Cerebellar cortex (tissue), 1 donor: ENCODE measurements at regions not wholly inside any gene's neighbourhood (a gene's known extent, or its start where the extent isn't known, plus 50 kb on each side); places are given as distances from the start of the nearest gene placed in this dataset.
"Not testable (repeated sequence)": the region's sequence is repeated elsewhere in the genome, so short reads cannot be mapped to it uniquely, and the experiment has no call there.

ENCODE experiments used
- DNase-seq: peaks from one replicate; pipeline ENCODE4 v3.0.0-alpha.2; 2015; ENCODE audit warnings: low spot score

DNA sequence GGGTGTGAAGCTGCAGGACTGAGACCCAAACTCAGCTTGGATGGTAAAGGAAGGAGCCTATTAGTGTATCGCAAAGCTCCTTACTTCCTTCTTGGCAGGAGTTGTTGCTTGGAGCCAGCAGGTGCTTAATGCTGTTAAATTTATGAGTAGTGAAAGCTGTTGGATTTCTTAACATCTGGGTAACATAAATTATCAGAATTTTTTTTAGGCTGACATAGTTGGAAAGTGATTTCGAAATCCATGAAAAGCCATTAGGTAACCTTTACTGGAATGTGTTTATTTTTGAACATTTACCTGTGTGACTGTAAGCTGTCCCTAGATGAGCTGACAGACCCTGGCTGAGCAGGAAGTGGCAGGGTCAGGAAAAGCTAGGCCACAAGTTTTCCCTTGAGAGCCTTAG lies 470.4 kb upstream of the SLC35B3 start:
- DNase-seq = no peak

DNA sequence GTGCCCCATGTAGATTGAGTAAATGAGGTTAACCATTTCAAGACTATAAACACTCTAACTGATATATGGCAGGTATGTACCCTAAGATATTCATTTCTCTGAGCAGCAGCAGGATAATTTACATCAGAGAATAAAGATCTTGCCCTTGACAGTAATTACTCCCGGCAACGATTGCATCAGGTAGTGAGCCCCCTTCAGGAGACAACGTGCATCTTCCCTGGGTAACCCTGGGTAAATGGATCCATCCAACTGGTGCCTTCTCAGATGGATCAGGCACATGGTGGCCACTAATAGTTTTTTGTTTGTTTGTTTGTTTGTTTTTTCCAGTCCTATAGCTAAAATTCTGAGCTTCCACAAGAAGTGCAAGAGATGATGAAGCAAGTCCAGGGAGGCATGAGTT lies 469.4 kb upstream of the SLC35B3 start:
- DNase-seq = no peak

DNA sequence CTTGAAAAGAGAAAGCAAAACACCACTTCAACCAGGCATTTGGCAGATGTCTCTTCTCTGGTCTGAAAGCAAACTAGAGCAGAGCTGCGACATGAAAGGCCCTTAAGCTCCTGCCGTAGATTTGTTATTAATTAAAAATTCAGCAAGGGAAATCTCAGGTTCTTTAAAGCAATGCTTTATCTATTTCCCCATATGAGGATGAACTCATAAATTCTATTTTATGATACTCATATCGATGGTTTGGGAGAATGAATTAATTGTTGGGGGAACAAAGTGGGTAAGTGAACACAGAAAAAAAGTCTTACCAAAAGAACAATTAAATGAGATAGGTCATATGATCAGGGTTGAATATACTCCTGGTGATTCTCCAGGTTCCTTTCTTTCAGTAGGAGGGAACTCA lies 464.7 kb upstream of the SLC35B3 start:
- no peak for DNase-seq

DNA sequence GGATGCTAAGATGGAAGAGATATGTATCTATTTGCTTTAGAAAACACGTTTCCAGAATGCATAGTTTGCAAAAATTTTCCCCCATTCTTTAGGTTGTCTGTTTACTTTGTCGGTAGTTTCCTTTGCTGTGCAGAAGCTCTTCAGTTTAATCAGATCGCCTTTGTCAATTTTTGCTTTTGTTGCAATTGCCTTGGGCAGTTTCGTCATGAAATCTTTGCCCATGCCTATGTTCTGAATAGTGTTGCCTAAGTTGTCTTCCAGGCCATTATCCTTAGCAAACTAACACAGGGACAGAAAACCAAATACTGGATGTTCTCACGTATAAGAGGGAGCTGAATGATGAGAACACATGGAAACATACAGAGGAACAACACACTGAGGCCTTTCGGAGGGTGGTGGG lies 454.2 kb upstream of the SLC35B3 start:
- no peak for DNase-seq

DNA sequence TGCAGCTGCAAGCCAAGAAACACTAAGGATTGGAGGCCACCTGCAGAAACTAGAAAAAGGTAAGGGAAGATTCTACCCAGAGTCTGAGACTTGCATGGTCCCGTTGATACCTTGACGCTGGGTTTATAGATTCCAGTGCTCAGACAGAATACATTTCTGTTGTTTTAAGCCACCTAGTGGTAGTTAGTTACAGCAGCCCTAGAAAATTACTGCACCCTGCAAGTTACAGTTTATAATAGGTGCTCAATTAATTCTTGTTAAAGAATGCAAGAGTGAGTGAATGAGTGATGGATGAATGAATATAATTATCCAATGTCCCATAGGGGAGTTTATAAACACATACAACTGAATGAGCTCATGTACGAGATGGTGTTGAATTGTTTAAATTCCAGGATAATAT lies 453.1 kb upstream of the SLC35B3 start:
- DNase-seq = no peak

DNA sequence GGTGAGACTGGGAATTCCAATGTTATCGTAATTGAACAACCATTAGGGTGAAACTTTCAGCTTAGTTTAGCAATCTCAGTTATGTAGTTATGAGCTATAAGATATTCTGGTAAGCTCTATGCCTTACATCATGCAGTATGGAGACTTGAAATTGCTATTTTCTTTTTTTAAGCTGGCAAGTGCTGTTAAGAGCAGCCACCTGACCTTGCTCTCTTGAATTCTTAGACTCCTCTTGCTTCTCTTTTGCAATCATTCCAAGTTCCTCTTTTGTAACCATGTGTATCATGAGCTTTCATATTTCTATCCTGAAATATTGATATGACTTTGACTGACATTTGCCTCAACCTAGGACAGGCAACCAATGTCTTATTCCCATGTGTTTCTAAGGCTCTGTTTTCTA lies 446.3 kb upstream of the SLC35B3 start:
- no peak for DNase-seq

DNA sequence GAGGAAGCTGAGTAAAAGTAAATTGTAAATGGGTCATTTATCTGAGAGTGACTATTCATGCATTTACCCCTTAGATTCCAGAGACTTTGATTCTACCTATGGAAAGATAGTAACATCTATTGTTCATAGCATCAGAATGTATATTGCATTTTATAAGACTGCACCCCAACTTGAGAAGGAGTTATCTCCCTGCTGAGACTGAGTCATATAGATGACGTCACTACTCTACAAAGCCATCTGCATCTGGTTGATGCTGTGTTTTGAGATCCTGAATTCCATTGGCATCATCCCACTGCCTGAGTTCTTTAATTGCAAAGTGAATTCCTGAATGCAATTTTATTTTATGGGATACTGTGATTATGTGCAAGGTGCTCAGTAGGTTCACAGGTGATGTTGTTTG lies 444.0 kb upstream of the SLC35B3 start:
- DNase-seq = no peak

DNA sequence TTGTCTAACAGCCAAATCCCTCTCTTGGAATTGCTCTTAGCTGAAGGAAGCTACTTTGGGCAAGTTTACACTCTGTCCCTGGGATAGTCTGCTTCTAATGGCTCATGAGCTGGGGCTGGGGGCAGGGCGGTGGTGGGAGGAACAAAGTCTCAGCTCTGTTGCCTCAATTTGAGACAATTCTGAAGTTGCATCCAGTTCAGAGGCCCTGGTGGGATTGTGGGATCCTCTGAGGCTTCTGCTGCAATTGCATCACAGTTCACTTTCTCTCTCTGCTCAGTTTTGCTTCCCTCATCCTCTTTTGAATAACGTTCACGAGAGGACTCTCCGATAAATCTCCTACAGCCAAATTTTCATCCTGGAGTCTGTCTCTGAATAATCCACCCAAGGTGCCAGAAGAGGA lies 440.6 kb upstream of the SLC35B3 start:
- DNase-seq = no peak

DNA sequence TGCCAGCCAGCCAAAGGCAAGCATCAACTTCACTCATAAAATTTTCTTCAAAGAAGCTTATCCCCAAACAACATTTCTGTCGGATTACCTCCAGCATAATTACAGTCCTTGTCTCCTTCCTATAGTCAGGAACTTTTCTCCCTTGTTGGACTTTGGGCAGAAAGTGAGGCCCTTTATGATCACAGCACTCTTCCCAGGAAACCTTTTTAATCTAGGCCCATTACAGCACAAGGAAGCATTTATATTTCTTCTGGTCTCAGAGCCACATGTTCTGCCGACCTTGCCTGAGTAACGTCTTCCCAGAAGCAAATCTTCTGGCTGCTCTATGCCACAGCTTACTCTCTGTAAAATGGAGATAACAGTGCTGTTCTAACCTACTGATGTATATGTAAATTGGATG lies 437.2 kb upstream of the SLC35B3 start:
- no peak for DNase-seq

DNA sequence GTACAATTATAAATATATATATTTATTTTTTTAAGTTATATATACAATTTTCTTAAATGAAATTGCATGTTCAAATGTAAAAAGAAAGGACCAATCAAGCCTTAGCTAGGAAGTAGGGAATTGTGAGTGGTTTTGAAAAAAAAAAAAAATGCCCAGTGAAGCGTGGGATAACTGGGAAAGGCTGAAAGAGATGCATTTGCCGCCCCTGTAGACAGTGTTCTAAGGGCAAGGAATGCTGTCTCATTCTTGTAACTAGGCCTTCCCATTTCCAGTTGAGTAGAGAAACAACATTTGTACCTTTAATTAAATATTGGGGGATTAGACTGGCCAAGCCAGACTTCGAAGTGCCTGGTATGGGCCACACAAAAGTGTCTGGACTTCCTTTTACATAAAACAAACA lies 430.1 kb upstream of the SLC35B3 start:
- no peak for DNase-seq

DNA sequence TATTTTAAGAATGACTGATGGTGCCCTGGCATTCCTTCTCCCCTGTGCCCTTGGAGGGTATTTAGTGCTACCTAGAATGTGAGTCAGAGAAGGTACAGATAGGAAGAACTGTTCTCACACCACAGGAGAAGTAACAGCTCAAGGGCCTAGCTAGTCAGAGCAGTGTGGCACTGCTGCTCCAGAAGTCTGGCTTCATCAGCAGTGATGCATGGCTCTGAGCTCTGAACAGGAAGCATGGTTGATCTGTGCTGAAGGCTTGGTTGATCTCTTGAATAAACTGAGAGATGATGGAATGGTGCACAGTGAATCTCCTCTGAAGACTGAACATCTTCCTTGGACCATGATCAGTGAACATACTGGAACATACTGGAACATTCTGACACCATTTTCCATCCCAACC lies 425.3 kb upstream of the SLC35B3 start:
- DNase-seq = no peak

DNA sequence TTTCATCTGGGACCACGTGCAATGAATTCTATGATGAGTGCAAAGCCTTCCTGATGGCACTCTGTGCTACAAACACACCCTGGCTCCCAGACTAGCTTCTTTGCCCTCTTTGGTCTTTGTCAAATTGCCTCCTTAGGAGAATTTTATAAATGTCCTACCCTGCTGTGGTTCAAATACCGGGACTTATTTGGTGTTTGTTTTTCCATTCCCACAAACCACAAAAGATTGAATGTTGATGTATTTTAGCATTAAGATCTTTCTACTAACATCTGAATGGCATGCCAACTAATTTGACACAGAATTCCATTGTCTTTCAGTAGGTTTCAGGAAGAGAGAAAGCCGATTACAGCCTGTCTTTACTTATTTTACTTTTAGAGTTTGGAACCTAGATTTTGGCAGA lies 424.2 kb upstream of the SLC35B3 start:
- DNase-seq = no peak

DNA sequence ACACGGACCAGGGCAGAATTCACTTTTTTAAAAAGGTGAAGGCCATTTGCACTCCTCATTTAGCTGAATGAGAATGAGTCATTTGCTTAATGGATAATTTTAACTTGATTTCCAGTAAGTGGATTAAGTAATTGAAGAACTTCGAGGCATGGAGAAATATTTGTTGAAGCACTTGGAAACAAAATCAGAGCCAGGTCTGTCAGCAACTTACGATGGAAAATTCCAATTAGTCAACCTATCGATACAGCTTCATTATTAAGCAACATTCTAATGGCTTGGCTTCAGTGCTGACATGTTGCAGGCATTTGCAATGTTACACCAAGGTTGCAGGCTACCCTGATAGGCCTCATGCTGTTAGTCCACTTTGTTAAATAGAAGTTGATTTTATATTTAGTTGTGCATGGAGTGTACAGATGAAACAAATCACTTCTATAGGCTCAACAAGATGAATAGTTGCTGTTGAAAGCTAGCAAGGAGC lies 423.5 kb upstream of the SLC35B3 start:
- no peak for DNase-seq

DNA sequence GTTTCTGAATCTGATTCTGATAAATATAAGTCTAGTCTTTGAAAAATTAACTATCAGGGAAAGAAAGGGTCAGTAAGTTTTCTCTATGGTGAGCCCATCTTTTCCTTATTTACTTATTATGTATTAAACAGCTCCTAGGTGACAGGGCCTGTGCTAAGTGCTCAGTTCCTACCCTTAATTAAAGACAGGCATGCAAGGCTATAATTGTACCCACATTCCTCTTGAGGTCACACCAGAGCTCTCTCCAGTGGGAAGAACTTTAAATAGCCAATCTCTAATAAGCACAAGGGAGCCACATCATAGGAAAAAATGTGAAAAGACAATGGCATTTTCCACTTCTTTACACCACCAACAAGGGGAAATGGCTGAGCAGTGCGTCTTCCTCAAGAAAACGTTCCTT lies 421.8 kb upstream of the SLC35B3 start:
- no peak for DNase-seq

DNA sequence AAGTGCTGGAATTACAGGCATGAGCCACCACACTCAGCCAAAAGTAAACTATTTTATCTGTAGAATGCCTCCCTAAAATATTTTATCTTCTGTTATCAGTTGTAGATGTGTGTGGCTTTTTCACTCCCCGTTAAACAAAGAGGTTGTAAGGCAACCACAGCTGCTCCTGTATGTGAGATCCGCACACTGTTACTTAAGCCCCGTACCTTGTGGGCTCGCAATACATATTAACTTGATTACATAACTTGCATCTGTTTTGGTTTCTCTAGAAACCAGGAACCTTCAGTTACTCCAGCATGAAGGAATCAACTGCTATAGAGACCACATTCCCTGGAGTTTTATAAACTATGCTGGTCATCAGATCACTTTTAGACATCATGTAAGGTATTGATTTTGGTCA lies 420.1 kb upstream of the SLC35B3 start:
- no peak for DNase-seq

DNA sequence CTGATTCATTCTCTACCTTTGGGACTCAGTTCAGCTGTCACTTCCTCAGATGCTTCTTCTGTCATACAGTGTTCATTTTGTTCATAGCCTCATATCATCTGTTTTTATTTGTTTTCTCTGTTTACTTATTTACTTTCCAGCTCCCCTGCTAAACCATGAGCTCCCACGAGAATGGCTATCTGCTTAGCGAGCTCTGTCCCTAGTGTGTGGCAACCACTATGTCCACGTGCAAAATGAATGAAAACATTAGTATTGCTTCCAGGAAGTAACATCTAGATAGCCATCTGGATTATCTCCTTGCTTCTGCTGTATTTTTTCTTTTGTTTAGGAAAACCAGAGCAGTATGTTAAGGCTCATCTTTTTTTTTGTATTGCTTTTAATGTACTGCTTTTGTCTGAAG lies 417.0 kb upstream of the SLC35B3 start:
- DNase-seq = no peak

DNA sequence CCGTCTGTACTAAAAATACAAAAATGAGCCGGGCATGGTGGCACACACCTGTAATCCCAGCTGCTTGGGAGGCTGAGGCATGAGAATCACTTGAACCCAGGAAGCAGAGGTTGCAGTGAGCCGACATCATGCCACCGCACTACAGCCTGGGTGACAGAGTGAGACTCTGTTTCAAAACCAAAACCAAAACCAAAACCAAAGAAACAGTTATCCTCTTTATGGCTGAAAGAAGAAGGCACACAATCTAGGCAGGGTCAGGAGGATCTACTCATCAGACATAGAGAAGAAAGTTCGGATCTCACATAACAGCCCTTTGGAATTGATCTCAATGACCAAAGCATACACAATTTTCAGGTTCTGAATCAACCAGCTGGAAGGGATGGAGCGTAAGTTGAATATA lies 411.3 kb upstream of the SLC35B3 start:
- DNase-seq = not testable (repeated sequence)

DNA sequence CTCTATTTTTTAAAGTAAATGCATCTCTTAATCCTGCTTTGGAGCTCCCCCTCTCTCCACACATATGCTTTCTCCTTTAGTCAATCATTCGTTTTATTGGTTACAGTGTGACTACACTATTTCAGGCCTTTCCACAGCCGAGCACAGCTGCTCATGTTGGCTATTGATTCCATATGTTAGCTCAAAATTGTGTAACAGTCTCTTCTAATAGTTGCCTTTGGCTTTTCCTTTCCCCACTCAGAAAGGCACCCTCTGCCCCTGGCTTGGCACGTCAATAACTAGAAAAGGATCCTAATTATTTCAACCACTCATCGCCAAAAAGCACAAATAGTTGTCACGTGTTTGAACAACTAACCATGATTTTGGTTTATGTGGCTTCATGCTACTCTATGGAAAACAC lies 410.3 kb upstream of the SLC35B3 start:
- DNase-seq = no peak

DNA sequence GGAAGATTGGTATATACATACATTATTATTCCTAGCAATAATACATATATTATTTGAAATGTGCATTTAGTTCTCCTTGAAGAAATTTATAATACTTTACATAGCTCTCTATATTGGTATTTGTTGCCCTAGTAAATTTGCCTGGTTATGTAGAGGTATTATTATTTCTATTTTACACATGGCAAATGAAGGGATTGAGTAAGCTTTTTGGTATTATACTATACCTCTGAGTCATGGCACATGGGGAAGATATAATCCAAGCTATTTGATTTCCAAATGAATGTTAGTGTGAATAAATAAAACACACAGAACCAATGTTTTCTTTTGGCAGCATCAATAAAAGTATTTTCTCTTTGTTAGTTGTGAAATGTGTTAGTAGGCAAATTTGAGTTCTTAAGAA lies 409.6 kb upstream of the SLC35B3 start:
- no peak for DNase-seq

DNA sequence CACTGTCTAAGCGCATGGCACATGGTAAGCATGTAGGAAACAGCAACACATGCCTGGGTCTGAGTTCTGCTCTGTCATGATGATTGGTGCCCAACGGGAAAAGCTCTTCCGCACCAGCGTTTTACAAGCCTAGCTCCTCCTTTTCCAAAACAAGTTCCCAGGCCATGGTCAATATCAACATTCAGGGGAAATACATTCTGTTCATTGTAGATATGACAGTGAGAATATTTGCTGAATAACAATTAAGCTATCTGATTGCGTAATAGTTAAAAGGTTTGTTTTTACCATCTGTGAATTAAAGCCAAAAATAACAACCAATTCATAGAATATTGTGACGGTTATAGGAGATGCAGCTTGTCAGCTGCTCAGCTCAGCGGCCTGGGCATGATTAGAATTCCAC lies 404.3 kb upstream of the SLC35B3 start:
- no peak for DNase-seq

DNA sequence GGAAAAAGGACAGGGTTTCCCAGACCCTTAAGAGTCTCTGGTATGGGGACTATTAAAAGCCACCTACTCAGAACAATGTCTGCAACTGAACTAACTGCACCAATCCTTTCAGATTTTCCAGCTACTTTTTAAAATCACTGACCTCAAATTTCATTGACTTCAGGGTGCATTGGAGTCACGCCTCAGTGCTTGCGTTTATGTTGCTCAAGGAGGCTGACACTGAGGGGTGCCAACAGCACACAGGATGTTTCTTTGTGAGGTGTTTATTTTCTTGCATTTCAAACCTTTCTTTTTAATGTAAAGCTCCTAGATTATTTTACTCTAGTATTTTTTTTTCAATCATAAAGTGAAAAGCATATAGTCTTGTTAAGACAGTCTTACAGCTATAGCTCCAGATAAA lies 402.0 kb upstream of the SLC35B3 start:
- no peak for DNase-seq

DNA sequence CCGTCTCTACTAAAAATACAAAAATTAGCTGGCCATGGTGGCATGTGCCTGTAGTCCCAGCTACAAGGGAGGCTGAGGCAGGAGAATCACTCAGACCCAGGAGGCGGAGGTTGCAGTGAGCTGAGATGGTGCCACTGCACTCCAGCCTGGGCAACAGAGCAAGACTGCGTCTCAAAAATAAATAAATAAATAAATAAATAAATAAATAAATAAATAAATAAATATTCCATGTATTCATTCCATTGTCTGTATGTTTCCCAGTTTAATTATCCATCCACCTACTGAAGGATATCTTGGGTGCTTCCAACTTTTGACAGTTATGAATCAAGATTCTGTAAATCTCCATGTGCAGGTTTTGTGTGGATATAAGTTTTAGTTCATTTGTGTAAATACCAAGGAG lies 397.4 kb upstream of the SLC35B3 start:
- not testable (repeated sequence) for DNase-seq

DNA sequence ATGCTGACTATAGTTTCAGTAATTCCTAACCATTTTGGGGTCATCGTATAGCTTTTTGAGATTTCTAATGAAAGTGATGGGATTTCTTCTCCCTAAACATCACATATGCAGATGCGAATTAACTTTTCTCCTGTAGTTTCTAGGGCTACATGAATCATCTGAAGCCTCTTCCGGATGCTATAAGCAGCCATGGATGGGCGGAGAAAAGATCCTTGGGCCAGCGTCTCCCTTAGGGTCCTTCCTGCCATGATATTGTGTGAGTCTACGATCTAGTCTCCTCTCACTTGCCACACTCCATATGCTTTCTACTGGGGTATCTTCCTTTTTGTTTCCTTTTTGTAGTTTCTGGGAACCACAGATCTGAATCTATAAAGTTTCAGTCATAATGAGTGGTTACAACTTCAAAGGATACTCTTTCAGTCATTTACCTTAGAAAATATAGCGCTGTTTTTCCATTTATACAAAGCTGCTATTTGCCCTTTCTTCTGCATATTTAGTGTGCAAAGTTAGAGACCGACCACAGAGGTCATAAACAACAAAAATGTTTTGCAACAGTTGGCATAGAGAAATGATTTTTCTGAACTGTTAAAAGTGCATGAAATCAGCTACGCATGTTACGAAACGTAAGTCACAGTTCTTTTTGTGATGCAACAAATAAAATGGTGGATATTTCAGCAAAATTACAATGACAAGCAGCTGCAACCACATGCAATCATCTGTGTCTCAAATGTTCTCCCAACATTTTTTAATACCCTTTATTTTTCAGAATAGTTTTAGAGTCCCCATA lies 396.2 kb upstream of the SLC35B3 start:
- DNase-seq = no peak

DNA sequence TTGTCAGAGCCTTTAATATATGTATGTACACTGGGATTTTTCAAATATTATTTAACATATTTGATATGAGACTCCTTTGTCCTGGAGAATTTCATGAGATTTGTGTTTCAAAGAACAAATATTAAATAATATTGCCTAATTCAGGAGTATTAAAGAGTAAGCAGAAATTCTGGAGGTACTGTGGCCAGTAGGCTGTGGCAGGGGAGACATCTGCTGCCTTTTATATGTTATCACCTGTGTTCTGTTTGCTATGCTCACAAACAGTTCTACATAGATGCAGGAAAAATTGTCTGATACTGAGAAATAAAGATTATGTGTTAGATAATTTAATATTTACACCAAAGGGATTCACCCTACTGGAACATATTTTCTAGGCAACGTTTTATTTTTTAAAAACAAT lies 395.4 kb upstream of the SLC35B3 start:
- no peak for DNase-seq
